ENCODE measurements at regions not wholly inside any gene's neighbourhood (a gene's known extent, or its start where the extent isn't known, plus 50 kb on each side); places are given as distances from the start of the nearest gene placed in this dataset.

DNA sequence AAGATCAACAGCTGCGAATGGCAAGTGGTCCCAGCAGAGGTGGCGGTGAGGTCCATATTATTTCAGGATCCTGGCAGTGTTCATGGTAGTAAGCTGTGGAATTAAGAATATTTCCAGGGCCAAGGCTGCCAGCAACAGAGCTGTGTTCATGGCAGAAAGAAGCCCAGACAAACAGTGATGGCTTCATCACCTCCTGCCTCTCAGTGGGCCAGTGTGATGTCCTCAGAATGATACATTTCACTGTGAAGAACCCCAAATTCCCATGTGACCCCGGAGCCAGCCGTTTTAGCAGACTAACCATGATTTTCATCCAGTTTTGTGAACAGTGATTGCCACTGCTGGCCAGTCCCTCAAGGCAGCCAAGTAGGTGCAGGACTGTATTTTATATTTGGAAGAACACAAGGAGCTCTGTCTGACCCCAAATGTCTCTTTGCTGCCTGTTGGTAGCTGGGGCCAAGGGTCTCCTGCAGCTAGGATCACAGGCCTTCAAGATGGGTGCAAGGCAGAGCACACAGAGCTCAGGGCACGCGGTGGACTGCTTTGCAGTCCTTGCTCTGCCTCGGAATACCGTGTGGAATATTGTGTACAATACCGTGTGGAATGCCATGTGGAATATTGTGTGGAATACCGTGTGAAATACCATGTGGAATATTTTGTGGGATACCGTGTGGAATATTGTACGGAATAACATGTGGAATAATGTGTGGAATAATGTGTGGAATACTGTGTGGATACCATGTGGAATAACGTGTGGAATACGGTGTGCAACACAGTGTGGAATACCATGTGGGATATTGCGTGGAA is 132.3 kb upstream of the CHST15 start:
- Histone ChIP-seq H3K4me2 (ENCODE audit: low read length) (no peak overlapping the region), H3K9me2 (ENCODE audit: insufficient read depth, low read length) (no peaks in the 10 kb centered on the region), H3K36me3 (ENCODE audit: insufficient read depth, low read length) (no peaks in the 10 kb centered on the region), H3K9me3 (ENCODE audit: low read length) (peaks cover 39% of the 10 kb centered on the region), H3K4me3 (ENCODE audit: low read depth, low read length, poor library complexity, severe bottlenecking) (no peak overlapping the region), H3K27ac (ENCODE audit: low read depth, low read length, poor library complexity, severe bottlenecking) (no peak overlapping the region), H3K79me2 (ENCODE audit: insufficient read depth, low read depth, low read length) (no peaks in the 10 kb centered on the region), H4K20me1 (ENCODE audit: insufficient read depth, low read length) (no peaks in the 10 kb centered on the region), H3K4me1 (ENCODE audit: insufficient read depth, low read length, poor library complexity, severe bottlenecking) (peaks cover 23% of the 10 kb centered on the region), H2AFZ (ENCODE audit: low read length) (no peak overlapping the region)
- peak; percentile 71 for DNase-seq (ENCODE audit: low spot score)
- CTCF ChIA-PET (ENCODE audit: unreplicated experiment): interaction anchor here (0.6 kb wide), 1 partner anchor 165 kb away, joined by 3 read pairs; no protein-coding TSS in a partner anchor
- no peak for TF ChIP-seq EZH2phosphoT487 (IDR thresholded peaks at IDR 0.05; ENCODE audit: borderline replicate concordance, low read depth, low read length)
- TF ChIP-seq, protein P1, sequence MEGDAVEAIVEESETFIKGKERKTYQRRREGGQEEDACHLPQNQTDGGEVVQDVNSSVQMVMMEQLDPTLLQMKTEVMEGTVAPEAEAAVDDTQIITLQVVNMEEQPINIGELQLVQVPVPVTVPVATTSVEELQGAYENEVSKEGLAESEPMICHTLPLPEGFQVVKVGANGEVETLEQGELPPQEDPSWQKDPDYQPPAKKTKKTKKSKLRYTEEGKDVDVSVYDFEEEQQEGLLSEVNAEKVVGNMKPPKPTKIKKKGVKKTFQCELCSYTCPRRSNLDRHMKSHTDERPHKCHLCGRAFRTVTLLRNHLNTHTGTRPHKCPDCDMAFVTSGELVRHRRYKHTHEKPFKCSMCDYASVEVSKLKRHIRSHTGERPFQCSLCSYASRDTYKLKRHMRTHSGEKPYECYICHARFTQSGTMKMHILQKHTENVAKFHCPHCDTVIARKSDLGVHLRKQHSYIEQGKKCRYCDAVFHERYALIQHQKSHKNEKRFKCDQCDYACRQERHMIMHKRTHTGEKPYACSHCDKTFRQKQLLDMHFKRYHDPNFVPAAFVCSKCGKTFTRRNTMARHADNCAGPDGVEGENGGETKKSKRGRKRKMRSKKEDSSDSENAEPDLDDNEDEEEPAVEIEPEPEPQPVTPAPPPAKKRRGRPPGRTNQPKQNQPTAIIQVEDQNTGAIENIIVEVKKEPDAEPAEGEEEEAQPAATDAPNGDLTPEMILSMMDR (conservative IDR thresholded peaks at IDR 0.05; ENCODE audit: low read length): no peak
- intact Hi-C loops (cut with micrococcal nuclease; ENCODE audit: unreplicated experiment): loop anchor here (10.0 kb wide), 2 partner anchors 121 to 231 kb away; no protein-coding TSS in a partner anchor
- BruUV-seq (replicated peaks): no TSS peak
- POLR2A ChIA-PET: interaction anchor here (0.7 kb wide), 1 partner anchor 151 kb away, joined by 3 read pairs; no protein-coding TSS in a partner anchor

DNA sequence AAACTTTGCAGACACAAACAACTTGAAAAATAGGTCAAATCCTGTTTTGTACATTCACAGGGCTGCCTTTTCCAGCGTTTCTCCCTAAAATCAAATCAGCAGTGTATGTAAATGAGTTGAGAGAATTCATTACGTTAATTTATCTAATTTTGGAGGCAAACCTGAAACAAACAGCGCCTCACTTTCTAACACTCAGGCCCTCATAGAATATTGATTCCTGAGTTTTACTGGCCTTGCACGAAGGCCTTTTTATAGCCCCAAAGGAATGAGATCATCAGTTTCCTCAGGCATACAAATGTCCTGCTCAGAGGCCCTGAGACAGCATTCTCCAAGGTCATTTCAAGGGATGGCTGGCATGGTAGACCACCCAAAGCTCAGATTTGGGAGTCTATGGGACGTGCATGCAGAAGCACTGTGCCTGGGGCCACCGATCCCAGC is 131.7 kb upstream of the CHST15 start:
- no peaks in the 10 kb centered on the region for H3K79me2 ChIP-seq (ENCODE audit: insufficient read depth, low read depth, low read length)
- intact Hi-C loops (cut with micrococcal nuclease; ENCODE audit: unreplicated experiment): loop anchor here (10.0 kb wide), 2 partner anchors 120 to 230 kb away; no protein-coding TSS in a partner anchor

More for the DNA sequence above, 131.7 kb upstream of the CHST15 start:
- peaks cover 25% of the 10 kb centered on the region for H3K4me1 ChIP-seq (ENCODE audit: insufficient read depth, low read length, poor library complexity, severe bottlenecking)
- no peak overlapping the region for H3K4me2 ChIP-seq (ENCODE audit: low read length)
- no peaks in the 10 kb centered on the region for H3K9me2 ChIP-seq (ENCODE audit: insufficient read depth, low read length)
- no peaks in the 10 kb centered on the region for H3K36me3 ChIP-seq (ENCODE audit: insufficient read depth, low read length)
- DNase-seq (ENCODE audit: low spot score): no peak
- no peak for TF ChIP-seq EZH2phosphoT487 (IDR thresholded peaks at IDR 0.05; ENCODE audit: borderline replicate concordance, low read depth, low read length)
- TF ChIP-seq, protein P1 (conservative IDR thresholded peaks at IDR 0.05; ENCODE audit: low read length): no peak
- ChIA-PET CTCF (ENCODE audit: unreplicated experiment) (interaction anchor here (0.6 kb wide), 1 partner anchor 166 kb away, joined by 3 read pairs; no protein-coding TSS in a partner anchor), POLR2A (interaction anchor here (0.7 kb wide), 1 partner anchor 151 kb away, joined by 3 read pairs; no protein-coding TSS in a partner anchor)
- H3K9me3 ChIP-seq (ENCODE audit: low read length): peaks cover 39% of the 10 kb centered on the region
- H3K27ac ChIP-seq (ENCODE audit: low read depth, low read length, poor library complexity, severe bottlenecking): no peak overlapping the region
- no peak overlapping the region for H3K4me3 ChIP-seq (ENCODE audit: low read depth, low read length, poor library complexity, severe bottlenecking)
- H4K20me1 ChIP-seq (ENCODE audit: insufficient read depth, low read length): no peaks in the 10 kb centered on the region
- H2AFZ ChIP-seq (ENCODE audit: low read length): no peak overlapping the region
- BruUV-seq (replicated peaks): no TSS peak
